PFSK-1 (cell line): ENCODE measurements at regions not wholly inside any gene's neighbourhood (a gene's known extent, or its start where the extent isn't known, plus 50 kb on each side); places are given as distances from the start of the nearest gene placed in this dataset.

Experiments
- FOXP2 ChIP-seq: optimal IDR thresholded peaks from 2 replicates; pipeline ENCODE3; 2011; ENCODE audit warnings: borderline replicate concordance, control low read depth, inconsistent platforms; ENCODE audit not compliant: insufficient read depth; ENCODE audit errors: extremely low read length, extremely low read depth
- POLR2AphosphoS5 ChIP-seq: IDR thresholded peaks from 2 replicates; pipeline ENCODE4 v1.6.1; 2012; ENCODE audit warnings: low read depth, mild to moderate bottlenecking, control low read depth, low read length, moderate library complexity
- REST ChIP-seq, 2 experiments: IDR thresholded peaks; 2 replicates each; pipeline versions ENCODE4 v1.6.1 to v1.8.0; 2011 to 2012; ENCODE audit warnings: low read depth in 2 of 2, low read length in 2 of 2, control low read depth in 1 of 2, inconsistent platforms in 1 of 2, mild to moderate bottlenecking in 1 of 2, moderate library complexity in 1 of 2; ENCODE audit not compliant: insufficient read depth in 1 of 2
- SIN3A ChIP-seq: IDR thresholded peaks from 2 replicates; pipeline ENCODE4 v1.6.1; 2012; ENCODE audit warnings: mild to moderate bottlenecking, low read length, moderate library complexity, borderline replicate concordance; ENCODE audit not compliant: insufficient read depth
- TAF1 ChIP-seq: IDR thresholded peaks from 2 replicates; pipeline ENCODE4 v1.6.1; 2012; ENCODE audit warnings: low read length, control low read depth, borderline replicate concordance; ENCODE audit not compliant: insufficient read depth

- TF ChIP-seq POLR2AphosphoS5 (no peak), FOXP2 (no peak), SIN3A (no peak), TAF1 (no peak), REST (IDR thresholded peaks at IDR 0.05; ENCODE audit: insufficient read depth in 1 of 2, low read depth in 2 of 2, low read length in 2 of 2) (no peak)
Observed at GRCh38 chr18:8990276-8991031, 112.0 kb upstream of the NDUFV2 start.

GRCh38 chr18:8991155-8991554, 111.3 kb upstream of the NDUFV2 start:
- TF ChIP-seq FOXP2 (no peak), POLR2AphosphoS5 (no peak), REST (IDR thresholded peaks at IDR 0.05; ENCODE audit: insufficient read depth in 1 of 2, low read depth in 2 of 2, low read length in 2 of 2) (no peak), TAF1 (no peak), SIN3A (no peak)

- TF ChIP-seq FOXP2 = no peak
- no peak for TF ChIP-seq POLR2AphosphoS5
- no peak for TF ChIP-seq REST (IDR thresholded peaks at IDR 0.05; ENCODE audit: insufficient read depth in 1 of 2, low read depth in 2 of 2, low read length in 2 of 2)
Observed at GRCh38 chr18:8994603-8995002, 107.9 kb upstream of the NDUFV2 start.

GRCh38 chr18:8995096-8995495, 107.4 kb upstream of the NDUFV2 start:
- TF ChIP-seq REST (IDR thresholded peaks at IDR 0.05; ENCODE audit: insufficient read depth in 1 of 2, low read depth in 2 of 2, low read length in 2 of 2) (no peak), FOXP2 (no peak), POLR2AphosphoS5 (no peak), SIN3A (no peak), TAF1 (no peak)
